GM23338 (cell line): ENCODE measurements at regions not wholly inside any gene's neighbourhood (a gene's known extent, or its start where the extent isn't known, plus 50 kb on each side); places are given as distances from the start of the nearest gene placed in this dataset.

Experiments
- ATAC-seq: fragments of 200-7000 bp; cut with Tn5 transposase; 3 replicates; pipeline ENCODE4 v1.9.1; 2020
- DNase-seq: peaks from one replicate; pipeline ENCODE4 v3.0.0-alpha.2; 2015; ENCODE audit warnings: low spot score
- H2AFZ ChIP-seq: fragments of 200-600 bp; sonication (generic); 2 replicates; pipeline ENCODE4 v1.8.0; 2016; ENCODE audit warnings: antibody characterized with exemption, mild to moderate bottlenecking, moderate library complexity
- H3F3A ChIP-seq: fragments of 200-600 bp; sonication (generic); replicated peaks from 2 replicates; pipeline ENCODE4 v1.8.0; 2017; ENCODE audit warnings: antibody characterized with exemption, mixed run types, low read depth
- H3K27ac ChIP-seq: fragments of 200-600 bp; sonication (generic); 2 replicates; pipeline ENCODE4 v1.6.1; 2016; ENCODE audit warnings: low read depth
- H3K27me3 ChIP-seq: fragments of 200-600 bp; sonication (generic); 2 replicates; pipeline ENCODE4 v1.8.0; 2016; ENCODE audit warnings: mild to moderate bottlenecking, mixed run types, moderate library complexity; ENCODE audit not compliant: insufficient read depth
- H3K36me3 ChIP-seq: fragments of 200-600 bp; sonication (generic); 2 replicates; pipeline ENCODE4 v1.8.0; 2016; ENCODE audit warnings: mild to moderate bottlenecking; ENCODE audit not compliant: insufficient read depth
- H3K4me1 ChIP-seq: fragments of 200-600 bp; sonication (generic); 2 replicates; pipeline ENCODE4 v1.8.0; 2016; ENCODE audit warnings: mild to moderate bottlenecking, moderate library complexity; ENCODE audit not compliant: insufficient read depth
- H3K4me2 ChIP-seq: fragments of 200-600 bp; sonication (generic); 2 replicates; pipeline ENCODE4 v1.7.1; 2017; ENCODE audit warnings: mixed run types
- H3K4me3 ChIP-seq: fragments of 200-600 bp; sonication (generic); 2 replicates; pipeline ENCODE4 v1.6.1; 2016; ENCODE audit warnings: mixed run types
- H3K79me2 ChIP-seq: fragments of 200-600 bp; sonication (generic); replicated peaks from 2 replicates; pipeline ENCODE4 v1.8.0; 2017; ENCODE audit warnings: mild to moderate bottlenecking; ENCODE audit not compliant: insufficient read depth
- H3K9me2 ChIP-seq: fragments of 200-600 bp; sonication (generic); 2 replicates; pipeline ENCODE4 v1.8.0; 2017; ENCODE audit not compliant: insufficient read depth
- H4K20me1 ChIP-seq: fragments of 200-600 bp; sonication (generic); replicated peaks from 2 replicates; pipeline ENCODE4 v1.8.0; 2017; ENCODE audit warnings: mild to moderate bottlenecking; ENCODE audit not compliant: insufficient read depth
- H3K27ac Mint-ChIP-seq: 2 replicates; pipeline ENCODE4 v1.8.0; 2020; ENCODE audit warnings: inconsistent platforms, mild to moderate bottlenecking, moderate library complexity, mixed read lengths
- H3K27me3 Mint-ChIP-seq: 3 replicates; pipeline ENCODE4 v1.8.0; 2022; ENCODE audit warnings: low read depth, mild to moderate bottlenecking, moderate library complexity, mixed read lengths, inconsistent platforms; ENCODE audit not compliant: insufficient read depth, poor library complexity
- H3K36me3 Mint-ChIP-seq: 3 replicates; pipeline ENCODE4 v1.8.0; 2021; ENCODE audit warnings: low read depth, mild to moderate bottlenecking, inconsistent platforms, moderate library complexity, mixed read lengths
- H3K4me1 Mint-ChIP-seq: 3 replicates; pipeline ENCODE4 v1.8.0; 2020; ENCODE audit warnings: mild to moderate bottlenecking, inconsistent platforms, mixed read lengths
- H3K4me3 Mint-ChIP-seq: 3 replicates; pipeline ENCODE4 v1.8.0; 2021; ENCODE audit warnings: moderate library complexity, mild to moderate bottlenecking, inconsistent platforms, mixed read lengths
- H3K9me3 Mint-ChIP-seq: 3 replicates; pipeline ENCODE4 v1.8.0; 2020; ENCODE audit warnings: moderate library complexity, mild to moderate bottlenecking, inconsistent platforms, mixed read lengths
- CTCF ChIP-seq, 2 experiments: fragments of 200-600 bp in 1 of 2; sonication (generic) in 1 of 2; conservative IDR thresholded peaks; 2 replicates each; pipeline versions ENCODE4 v1.5.1 to v1.6.1; 2016 to 2017; ENCODE audit warnings: antibody characterized with exemption in 2 of 2, low read depth in 2 of 2, mild to moderate bottlenecking in 2 of 2, moderate library complexity in 1 of 2
- EZH2phosphoT487 ChIP-seq: fragments of 200-600 bp; sonication (generic); IDR thresholded peaks from one replicate; pipeline ENCODE4 v1.8.1; 2018; ENCODE audit warnings: antibody characterized with exemption; ENCODE audit not compliant: unreplicated experiment
- ZNF462 ChIP-seq: fragments of 250-450 bp; sonication (Bioruptor Pico); IDR thresholded peaks from 2 replicates; pipeline ENCODE4 v1.5.0; 2020; ENCODE audit warnings: mild to moderate bottlenecking, moderate library complexity

GRCh38 chr4:189597341-189597740 lies 343.3 kb upstream of the FRG1 start (continued):
- TF ChIP-seq ZNF462 (CRISPR knock-in tag), result no peak

GRCh38 chr4:189600264-189600663 lies 340.4 kb upstream of the FRG1 start:
- 0 out of 3 replicates have a peak, but pooled peaks cover 3% of the 10 kb centered on the region for H3K4me1 Mint-ChIP-seq
- peak in 1 of 2 experiments; percentile 11; a peak in 1 of 4 replicates for TF ChIP-seq CTCF (conservative IDR thresholded peaks at IDR 0.05; ENCODE audit: low read depth in 2 of 2)
- TF ChIP-seq EZH2phosphoT487, result no peak
- peaks cover 56% of the 10 kb centered on the region for H3K9me3 Mint-ChIP-seq
- no peaks in the 10 kb centered on the region for H3K27me3 ChIP-seq
- no peaks in the 10 kb centered on the region for H4K20me1 ChIP-seq
- no peaks in the 10 kb centered on the region for H3K4me1 ChIP-seq
- no peaks in the 10 kb centered on the region for H3K9me2 ChIP-seq
- peaks cover 3% of the 10 kb centered on the region for H3K27me3 Mint-ChIP-seq
- no peak overlapping the region for H3K4me2 ChIP-seq
- no peaks in the 10 kb centered on the region for H3K36me3 ChIP-seq
- DNase-seq (no peak), ATAC-seq (no peak)
- no peak overlapping the region for H2AFZ ChIP-seq
- no peak overlapping the region for H3K27ac ChIP-seq
- no peak overlapping the region for H3K4me3 ChIP-seq
- H3F3A ChIP-seq, result no peaks in the 10 kb centered on the region
- no peak overlapping the region for H3K4me3 Mint-ChIP-seq
- H3K79me2 ChIP-seq, result no peaks in the 10 kb centered on the region
- peaks cover 5% of the 10 kb centered on the region; the same call in 2 of the 3 replicates for H3K36me3 Mint-ChIP-seq
- no peak overlapping the region for H3K27ac Mint-ChIP-seq
